ENCODE measurements at regions not wholly inside any gene's neighbourhood (a gene's known extent, or its start where the extent isn't known, plus 50 kb on each side); places are given as distances from the start of the nearest gene placed in this dataset.

GRCh38 chr3:25872200-25872877 lies 82.4 kb downstream of the OXSM start:
- Histone ChIP-seq H3K9ac (ENCODE audit: insufficient read depth, low read depth, low read length) (no peak overlapping the region), H3K36me3 (replicated peaks in 1 of 2; ENCODE audit: control insufficient read depth in 1 of 2, insufficient read depth in 2 of 2, low read length in 2 of 2) (no peaks in the 10 kb centered on the region), H3K79me2 (ENCODE audit: insufficient read depth, low read length) (no peaks in the 10 kb centered on the region), H2AFZ (ENCODE audit: low read length) (no peak overlapping the region), H3K27me3 (ENCODE audit: control insufficient read depth in 1 of 2, insufficient read depth in 2 of 2, low read length in 2 of 2) (no peaks in the 10 kb centered on the region), H3K9me3 (ENCODE audit: low read length) (no peaks in the 10 kb centered on the region), H3K4me3 (replicated peaks in 1 of 3; ENCODE audit: insufficient read depth in 1 of 3, low read depth in 2 of 3, low read length in 3 of 3) (no peak overlapping the region), H4K20me1 (ENCODE audit: insufficient read depth, low read length) (no peaks in the 10 kb centered on the region), H3K27ac (ENCODE audit: extremely low read length, insufficient read depth, low read length) (no peak overlapping the region), H3K4me2 (ENCODE audit: low read depth, low read length) (no peak overlapping the region), H3K4me1 (ENCODE audit: insufficient read depth, low read length) (no peaks in the 10 kb centered on the region)
- intact Hi-C loops (cut with micrococcal nuclease; ENCODE audit: unreplicated experiment) (no loop called here), in situ Hi-C loops (cut with HindIII; ENCODE audit: extremely low pct_ligation_motif_present, low pct_unique_long_range_greater_than_20kb) (no loop called here)
- DNase-seq (ENCODE audit: low spot score) (no peak), FAIRE-seq (no peak), ATAC-seq (no peak)
- BruUV-seq (replicated peaks): no TSS peak
- POLR2A ChIA-PET: no interaction called here
- WGBS (ENCODE audit: low lambda C conversion rate): 1% methylated on average over 3 of the region's 3 CpGs
- TF ChIP-seq MAFK (conservative IDR thresholded peaks at IDR 0.05 in 1 of 2, IDR thresholded peaks at IDR 0.05 in 1 of 2; ENCODE audit: low read length in 2 of 2) (peak in 1 of 2 experiments; percentile 26; a peak in 1 of 4 replicates), ZFP41 (CRISPR knock-in tag; IDR thresholded peaks at IDR 0.05; ENCODE audit: borderline replicate concordance) (no peak)
- CTCF ChIA-PET (ENCODE audit: low intra/inter-chr PET ratio, low total read pairs): no interaction called here

GRCh38 chr3:25883492-25883891 lies 93.6 kb downstream of the OXSM start:
- ATAC-seq: no peak
- FAIRE-seq: no peak
- no peak for TF ChIP-seq PHF5A (CRISPR knock-in tag; IDR thresholded peaks at IDR 0.05; ENCODE audit: low read depth, unreplicated experiment)
- TF ChIP-seq ATF4 (CRISPR knock-in tag; IDR thresholded peaks at IDR 0.05): no peak
- TF ChIP-seq MYNN (CRISPR knock-in tag; IDR thresholded peaks at IDR 0.05; ENCODE audit: low read depth): no peak
- no peak for TF ChIP-seq RNF219 (CRISPR knock-in tag; IDR thresholded peaks at IDR 0.05)
- no peak for TF ChIP-seq ATAD3A (CRISPR knock-in tag; IDR thresholded peaks at IDR 0.05)
- no peak for TF ChIP-seq THAP9 (CRISPR knock-in tag; IDR thresholded peaks at IDR 0.05; ENCODE audit: borderline replicate concordance)
- no peak for TF ChIP-seq ZNF619 (CRISPR knock-in tag; IDR thresholded peaks at IDR 0.05)
- CTCF ChIA-PET (ENCODE audit: low intra/inter-chr PET ratio, low total read pairs): no interaction called here
- POLR2A ChIA-PET: no interaction called here
- no peaks in the 10 kb centered on the region for H3K4me1 ChIP-seq (ENCODE audit: insufficient read depth, low read length)
- no peak for DNase-seq (ENCODE audit: low spot score)
- H2AFZ ChIP-seq (ENCODE audit: low read length): no peak overlapping the region
- H3K79me2 ChIP-seq (ENCODE audit: insufficient read depth, low read length): no peaks in the 10 kb centered on the region
- no peak overlapping the region for H3K4me3 ChIP-seq (replicated peaks in 1 of 3; ENCODE audit: insufficient read depth in 1 of 3, low read depth in 2 of 3, low read length in 3 of 3)
- no peak overlapping the region for H3K9ac ChIP-seq (ENCODE audit: insufficient read depth, low read depth, low read length)
- H4K20me1 ChIP-seq (ENCODE audit: insufficient read depth, low read length): no peaks in the 10 kb centered on the region
- H3K9me3 ChIP-seq (ENCODE audit: low read length): no peaks in the 10 kb centered on the region
- no peak overlapping the region for H3K4me2 ChIP-seq (ENCODE audit: low read depth, low read length)
- WGBS (ENCODE audit: low lambda C conversion rate): 53% methylated on average over 1 of the region's 1 CpG
- in situ Hi-C loops (cut with HindIII; ENCODE audit: extremely low pct_ligation_motif_present, low pct_unique_long_range_greater_than_20kb) (no loop called here), intact Hi-C loops (cut with micrococcal nuclease; ENCODE audit: unreplicated experiment) (no loop called here)
- H3K27ac ChIP-seq (ENCODE audit: extremely low read length, insufficient read depth, low read length): no peak overlapping the region
- H3K36me3 ChIP-seq (replicated peaks in 1 of 2; ENCODE audit: control insufficient read depth in 1 of 2, insufficient read depth in 2 of 2, low read length in 2 of 2): no peaks in the 10 kb centered on the region
- BruUV-seq (replicated peaks): no TSS peak
- 0 out of 5 replicates have a peak, but pooled peaks cover 0 to 3% of the 10 kb centered on the region in 2 experiments for H3K27me3 ChIP-seq (ENCODE audit: control insufficient read depth in 1 of 2, insufficient read depth in 2 of 2, low read length in 2 of 2)

Data from HepG2 (cell line).